SK-N-SH (cell line): ENCODE measurements at regions not wholly inside any gene's neighbourhood (a gene's known extent, or its start where the extent isn't known, plus 50 kb on each side); places are given as distances from the start of the nearest gene placed in this dataset.

Experiments
- CTCF ChIA-PET: fragments of 300-600, 350-600 bp; formaldehyde crosslinking; extraction: SDS; loops from one replicate; lab custom pipeline; 2021; lab: Yijun Ruan, JAX
- POLR2A ChIA-PET: fragments of 350-600 bp; sonication (Branson Sonifier 250); formaldehyde crosslinking; extraction: SDS; loops from one replicate; lab custom pipeline; 2020; ENCODE audit warnings: antibody characterized with exemption, inconsistent platforms; lab: Yijun Ruan, JAX
- DNase-seq: peaks from one replicate; pipeline ENCODE4 v3.0.0; 2012
- H2AFZ ChIP-seq: fragments of 200-600 bp; sonication (generic); 2 replicates; pipeline ENCODE4 v1.8.1; 2016; ENCODE audit warnings: antibody characterized with exemption, mild to moderate bottlenecking, low read depth
- H3F3A ChIP-seq: fragments of 200-600 bp; sonication (generic); replicated peaks from 2 replicates; pipeline ENCODE3; 2016; ENCODE audit warnings: antibody characterized with exemption, mild to moderate bottlenecking; ENCODE audit not compliant: insufficient read depth
- H3K27ac ChIP-seq, 2 experiments: fragments of 200-500 bp in 1 of 2; fragments of 200-600 bp in 1 of 2; sonication (Bioruptor generic) in 1 of 2; sonication (generic), shearing (Covaris generic) in 1 of 2; 2 replicates each; pipeline versions ENCODE4 v1.5.1 to v1.6.1; 2014 to 2016; ENCODE audit warnings: low read depth in 2 of 2, inconsistent platforms in 1 of 2, low read length in 1 of 2, mild to moderate bottlenecking in 1 of 2, mixed read lengths in 1 of 2
- H3K27me3 ChIP-seq: fragments of 200-600 bp; sonication (generic), shearing (Covaris generic); 2 replicates; pipeline ENCODE4 v1.6.1; 2016; ENCODE audit warnings: mixed run types; ENCODE audit not compliant: insufficient read depth
- H3K36me3 ChIP-seq, 2 experiments: fragments of 200-500 bp in 1 of 2; fragments of 200-600 bp in 1 of 2; sonication (Bioruptor generic) in 1 of 2; sonication (generic) in 1 of 2; replicated peaks in 1 of 2; 2 replicates each; pipeline versions ENCODE3 to v1.5.1; 2014 to 2016; ENCODE audit warnings: low read length in 1 of 2, mild to moderate bottlenecking in 1 of 2; ENCODE audit not compliant: insufficient read depth in 2 of 2, control insufficient read depth in 1 of 2
- H3K4me1 ChIP-seq, 2 experiments: fragments of 200-500 bp in 1 of 2; fragments of 200-600 bp in 1 of 2; sonication (Bioruptor generic) in 1 of 2; sonication (generic), shearing (Covaris generic) in 1 of 2; 2 replicates each; pipeline versions ENCODE4 v1.5.1 to v1.6.1; 2014 to 2016; ENCODE audit warnings: low read depth in 1 of 2, low read length in 1 of 2, mixed run types in 1 of 2; ENCODE audit not compliant: insufficient read depth in 2 of 2, control insufficient read depth in 1 of 2
- H3K4me2 ChIP-seq: fragments of 200-600 bp; sonication (generic), shearing (Covaris generic); 2 replicates; pipeline ENCODE4 v1.6.1; 2017; ENCODE audit warnings: mixed run types
- H3K4me3 ChIP-seq, 2 experiments: fragments of 200-500 bp in 1 of 2; fragments of 200-600 bp in 1 of 2; sonication (Bioruptor generic) in 1 of 2; sonication (generic), shearing (Covaris generic) in 1 of 2; 2 replicates each; pipeline versions ENCODE4 v1.5.1 to v1.8.1; 2014 to 2016; ENCODE audit warnings: low read depth in 2 of 2, inconsistent platforms in 1 of 2, low read length in 1 of 2, mild to moderate bottlenecking in 1 of 2, mixed read lengths in 1 of 2, moderate library complexity in 1 of 2
- H3K79me2 ChIP-seq: fragments of 200-600 bp; sonication (generic); 2 replicates; pipeline ENCODE4 v1.8.1; 2017; ENCODE audit warnings: mild to moderate bottlenecking; ENCODE audit not compliant: insufficient read depth
- H3K9ac ChIP-seq: fragments of 200-600 bp; sonication (generic); 2 replicates; pipeline ENCODE4 v1.6.1; 2017; ENCODE audit warnings: mixed run types
- H3K9me2 ChIP-seq: fragments of 200-600 bp; sonication (generic); 2 replicates; pipeline ENCODE4 v1.6.1; 2017; ENCODE audit warnings: mixed run types
- H3K9me3 ChIP-seq: fragments of 200-600 bp; sonication (generic); 2 replicates; pipeline ENCODE4 v1.6.1; 2017; ENCODE audit warnings: mixed run types, mild to moderate bottlenecking, moderate library complexity
- H4K20me1 ChIP-seq: fragments of 200-600 bp; sonication (generic); 2 replicates; pipeline ENCODE4 v1.6.1; 2017; ENCODE audit warnings: mild to moderate bottlenecking, mixed run types; ENCODE audit not compliant: insufficient read depth
- ELF1 ChIP-seq: IDR thresholded peaks from 2 replicates; pipeline ENCODE4 v1.4.0; 2012
- EP300 ChIP-seq, 2 experiments: IDR thresholded peaks; 2 replicates each; pipeline versions ENCODE4 v1.4.0 to v1.6.1; 2012; ENCODE audit warnings: borderline replicate concordance in 1 of 2, low read depth in 1 of 2, low read length in 1 of 2
- FOSL2 ChIP-seq: IDR thresholded peaks from 2 replicates; pipeline ENCODE4 v1.4.0; 2012; ENCODE audit warnings: low read depth, mild to moderate bottlenecking, moderate library complexity, borderline replicate concordance
- FOXM1 ChIP-seq: IDR thresholded peaks from 2 replicates; pipeline ENCODE4 v1.4.0; 2012; ENCODE audit warnings: low read depth, mild to moderate bottlenecking
- GABPA ChIP-seq: IDR thresholded peaks from 2 replicates; pipeline ENCODE4 v1.4.0; 2012; ENCODE audit warnings: low read depth, mild to moderate bottlenecking
- MAX ChIP-seq: IDR thresholded peaks from 2 replicates; pipeline ENCODE4 v1.4.0; 2012; ENCODE audit warnings: low read depth
- PBX3 ChIP-seq: IDR thresholded peaks from 2 replicates; pipeline ENCODE4; 2012
- POLR2AphosphoS5 ChIP-seq: IDR thresholded peaks from 2 replicates; pipeline ENCODE4 v1.6.1; 2012; ENCODE audit warnings: low read depth, low read length
- RCOR1 ChIP-seq: fragments of 150-350 bp; IDR thresholded peaks from 2 replicates; pipeline ENCODE4 v1.6.1; 2017; ENCODE audit warnings: antibody characterized with exemption, low read length
- REST ChIP-seq: IDR thresholded peaks from 2 replicates; pipeline ENCODE4 v1.6.1; 2012; ENCODE audit warnings: mild to moderate bottlenecking, low read depth, low read length, moderate library complexity
- RFX5 ChIP-seq: IDR thresholded peaks from 2 replicates; pipeline ENCODE4 v1.6.1; 2012; ENCODE audit warnings: mild to moderate bottlenecking, improper control_type of control experiment, low read length
- RXRA ChIP-seq: IDR thresholded peaks from 2 replicates; pipeline ENCODE4 v1.4.0; 2012; ENCODE audit warnings: low read depth, mild to moderate bottlenecking, borderline replicate concordance
- SIN3A ChIP-seq: IDR thresholded peaks from 2 replicates; pipeline ENCODE4 v1.6.1; 2012; ENCODE audit warnings: low read depth, mild to moderate bottlenecking, low read length, moderate library complexity, borderline replicate concordance
- SMC3 ChIP-seq: IDR thresholded peaks from 2 replicates; pipeline ENCODE4 v1.6.1; 2012; ENCODE audit warnings: low read depth, low read length, improper control_type of control experiment
- ZBTB33 ChIP-seq: IDR thresholded peaks from 2 replicates; pipeline ENCODE4 v1.4.0; 2012; ENCODE audit warnings: low read depth, borderline replicate concordance
- WGBS: methylation state at CpG from one replicate; pipeline ENCODE4 v1.1.6; 2017; ENCODE audit warnings: low lambda C conversion rate; 5-methylcytosine and 5-hydroxymethylcytosine counted together
- TF ChIP-seq, protein P1 (sequence below): IDR thresholded peaks from 2 replicates; pipeline ENCODE4 v1.4.0; 2012; ENCODE audit warnings: low read depth, borderline replicate concordance
- TF ChIP-seq, protein P2 (sequence below): fragments of 150-350 bp; IDR thresholded peaks from 2 replicates; pipeline ENCODE4 v1.6.1; 2017; ENCODE audit warnings: antibody characterized with exemption, low read length, low read depth, borderline replicate concordance

GRCh38 chr7:47202146-47202783, 379.6 kb downstream of the TNS3 start:
- TF ChIP-seq GABPA (no peak), REST (no peak), EP300 (IDR thresholded peaks at IDR 0.05; ENCODE audit: borderline replicate concordance in 1 of 2, low read depth in 1 of 2, low read length in 1 of 2) (no peak), FOXM1 (no peak), ZBTB33 (no peak), RCOR1 (no peak), MAX (no peak)
- no peak overlapping the region for H3K27ac ChIP-seq
- no peak for DNase-seq

DNA sequence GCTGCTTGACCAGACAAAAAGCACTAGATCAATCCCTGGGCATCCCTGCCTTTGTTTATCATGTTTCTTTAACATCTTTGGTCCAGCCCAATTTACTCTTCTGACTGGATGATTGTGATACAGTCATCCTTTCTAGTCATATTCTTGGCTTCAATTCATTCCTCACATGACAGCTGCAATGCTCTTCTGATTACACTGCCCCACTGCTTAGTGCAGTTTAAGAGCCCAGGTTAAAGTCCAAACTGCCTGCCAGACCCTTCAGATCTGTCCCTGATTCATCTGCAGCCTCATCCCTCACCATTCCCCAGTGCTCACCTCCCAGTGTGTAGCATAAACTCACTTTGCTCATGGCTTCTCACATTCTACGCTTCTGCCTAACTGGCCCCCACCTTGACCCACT, 383.8 kb downstream of the TNS3 start:
- H3K4me3 ChIP-seq = no peak overlapping the region
- no peak overlapping the region for H3K9ac ChIP-seq
- H3F3A ChIP-seq = no peaks in the 10 kb centered on the region
- H3K4me2 ChIP-seq = no peak overlapping the region
- H3K9me2 ChIP-seq = no peaks in the 10 kb centered on the region
- peaks cover 11% of the 10 kb centered on the region; the same call in 1 of the 2 replicates for H3K27me3 ChIP-seq
- H3K79me2 ChIP-seq = no peaks in the 10 kb centered on the region
- POLR2A ChIA-PET = no interaction called here
- H3K36me3 ChIP-seq = no peaks in the 10 kb centered on the region
- DNase-seq = no peak
- H3K9me3 ChIP-seq = no peaks in the 10 kb centered on the region
- no peaks in the 10 kb centered on the region; a peak in 1 of 4 replicates for H3K4me1 ChIP-seq
- no peaks in the 10 kb centered on the region for H4K20me1 ChIP-seq
- 87% methylated on average over 1 of the region's 1 CpG for WGBS
- H2AFZ ChIP-seq = no peak overlapping the region
- no peak overlapping the region for H3K27ac ChIP-seq
- CTCF ChIA-PET = interaction anchor here (1.0 kb wide), 1 partner anchor 15 kb away, joined by 3 read pairs; no protein-coding TSS in a partner anchor
- no peak for TF ChIP-seq PBX3
- no peak for TF ChIP-seq RFX5
- TF ChIP-seq, protein P1, sequence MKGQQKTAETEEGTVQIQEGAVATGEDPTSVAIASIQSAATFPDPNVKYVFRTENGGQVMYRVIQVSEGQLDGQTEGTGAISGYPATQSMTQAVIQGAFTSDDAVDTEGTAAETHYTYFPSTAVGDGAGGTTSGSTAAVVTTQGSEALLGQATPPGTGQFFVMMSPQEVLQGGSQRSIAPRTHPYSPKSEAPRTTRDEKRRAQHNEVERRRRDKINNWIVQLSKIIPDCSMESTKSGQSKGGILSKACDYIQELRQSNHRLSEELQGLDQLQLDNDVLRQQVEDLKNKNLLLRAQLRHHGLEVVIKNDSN = no peak
- no peak for TF ChIP-seq ELF1
- no peak for TF ChIP-seq SIN3A
- no peak for TF ChIP-seq POLR2AphosphoS5
- no peak for TF ChIP-seq RXRA
- TF ChIP-seq, protein P2, sequence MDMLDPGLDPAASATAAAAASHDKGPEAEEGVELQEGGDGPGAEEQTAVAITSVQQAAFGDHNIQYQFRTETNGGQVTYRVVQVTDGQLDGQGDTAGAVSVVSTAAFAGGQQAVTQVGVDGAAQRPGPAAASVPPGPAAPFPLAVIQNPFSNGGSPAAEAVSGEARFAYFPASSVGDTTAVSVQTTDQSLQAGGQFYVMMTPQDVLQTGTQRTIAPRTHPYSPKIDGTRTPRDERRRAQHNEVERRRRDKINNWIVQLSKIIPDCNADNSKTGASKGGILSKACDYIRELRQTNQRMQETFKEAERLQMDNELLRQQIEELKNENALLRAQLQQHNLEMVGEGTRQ = no peak
- TF ChIP-seq FOSL2 = no peak
- no peak for TF ChIP-seq SMC3
- no peak for TF ChIP-seq EP300 (IDR thresholded peaks at IDR 0.05; ENCODE audit: borderline replicate concordance in 1 of 2, low read depth in 1 of 2, low read length in 1 of 2)

More at GRCh38 chr7:47202146-47202783, 379.6 kb downstream of the TNS3 start:
- no peaks in the 10 kb centered on the region; the same call in 1 of the 2 replicates for H3K9me3 ChIP-seq
- H3K36me3 ChIP-seq = no peaks in the 10 kb centered on the region
- H4K20me1 ChIP-seq = no peaks in the 10 kb centered on the region
- H3K4me2 ChIP-seq = no peak overlapping the region
- H3F3A ChIP-seq = no peaks in the 10 kb centered on the region
- 21% methylated on average over 6 of the region's 7 CpGs for WGBS
- no peaks in the 10 kb centered on the region for H3K79me2 ChIP-seq
- no peak overlapping the region for H2AFZ ChIP-seq
- POLR2A ChIA-PET = interaction anchor here (0.6 to 0.9 kb wide), 2 partner anchors 20 to 851 kb away, joined by 3 read pairs; no protein-coding TSS in a partner anchor
- no peaks in the 10 kb centered on the region; a peak in 1 of 4 replicates for H3K4me1 ChIP-seq
- peaks cover 11% of the 10 kb centered on the region; the same call in 1 of the 2 replicates for H3K27me3 ChIP-seq
- no peaks in the 10 kb centered on the region for H3K9me2 ChIP-seq
- CTCF ChIA-PET = interaction anchor here (0.7 to 3.1 kb wide), 4 partner anchors 22 to 743 kb away, joined by 3 to 10 read pairs (median 4); no protein-coding TSS in a partner anchor
- H3K4me3 ChIP-seq = no peak overlapping the region
- H3K9ac ChIP-seq = no peak overlapping the region
